ENCODE measurements at regions not wholly inside any gene's neighbourhood (a gene's known extent, or its start where the extent isn't known, plus 50 kb on each side); places are given as distances from the start of the nearest gene placed in this dataset.
A peak's percentile ranks its signal among the peaks of the same experiment; 100 is the strongest.
"Not testable (repeated sequence)": the region's sequence is repeated elsewhere in the genome, so short reads cannot be mapped to it uniquely, and the experiment has no call there.

GRCh38 chr20:53888510-53888909 is 181.9 kb downstream of the BCAS1 start:
- Histone ChIP-seq H3K9me3 (ENCODE audit: control insufficient read depth, low read length) (no peaks in the 10 kb centered on the region), H3K36me3 (ENCODE audit: control insufficient read depth, insufficient read depth, low read length) (no peaks in the 10 kb centered on the region), H3K4me2 (ENCODE audit: low read length) (no peak overlapping the region), H3K9ac (no peak overlapping the region), H3K27ac (no peak overlapping the region), H3K79me2 (no peaks in the 10 kb centered on the region), H3K4me1 (peaks cover 5% of the 10 kb centered on the region), H3K4me3 (ENCODE audit: low read depth, low read length) (no peak overlapping the region), H2AFZ (peak overlapping the region; percentile 26), H3K27me3 (ENCODE audit: control insufficient read depth, insufficient read depth, low read length) (no peaks in the 10 kb centered on the region)
- TF ChIP-seq CTCF (IDR thresholded peaks at IDR 0.05), result no peak

- H3K27ac ChIP-seq, result no peak overlapping the region
- H3K9me3 ChIP-seq (ENCODE audit: control insufficient read depth, low read length), result no peaks in the 10 kb centered on the region
- H3K4me2 ChIP-seq (ENCODE audit: low read length), result no peak overlapping the region
- no peak overlapping the region for H2AFZ ChIP-seq
- H3K27me3 ChIP-seq (ENCODE audit: control insufficient read depth, insufficient read depth, low read length), result no peaks in the 10 kb centered on the region
- no peaks in the 10 kb centered on the region for H3K36me3 ChIP-seq (ENCODE audit: control insufficient read depth, insufficient read depth, low read length)
- no peak overlapping the region for H3K9ac ChIP-seq
- TF ChIP-seq CTCF (IDR thresholded peaks at IDR 0.05), result no peak
- peaks cover 8% of the 10 kb centered on the region for H3K4me1 ChIP-seq
- H3K4me3 ChIP-seq (ENCODE audit: low read depth, low read length), result no peak overlapping the region
- no peaks in the 10 kb centered on the region for H3K79me2 ChIP-seq
Measured at GRCh38 chr20:53887973-53888372, 182.4 kb downstream of the BCAS1 start.

- H2AFZ ChIP-seq, result peak overlapping the region; percentile 57
- H3K4me1 ChIP-seq, result peaks cover 8% of the 10 kb centered on the region
- H3K79me2 ChIP-seq, result no peaks in the 10 kb centered on the region
- no peak overlapping the region for H3K4me2 ChIP-seq (ENCODE audit: low read length)
- no peak overlapping the region for H3K27ac ChIP-seq
- H3K4me3 ChIP-seq (ENCODE audit: low read depth, low read length), result no peak overlapping the region
- H3K9me3 ChIP-seq (ENCODE audit: control insufficient read depth, low read length), result no peaks in the 10 kb centered on the region
- TF ChIP-seq CTCF (IDR thresholded peaks at IDR 0.05), result no peak
- H3K36me3 ChIP-seq (ENCODE audit: control insufficient read depth, insufficient read depth, low read length), result no peaks in the 10 kb centered on the region
- no peaks in the 10 kb centered on the region for H3K27me3 ChIP-seq (ENCODE audit: control insufficient read depth, insufficient read depth, low read length)
- H3K9ac ChIP-seq, result no peak overlapping the region
Measured at GRCh38 chr20:53884859-53885541, 185.4 kb downstream of the BCAS1 start.

GRCh38 chr20:53883098-53883911 is 187.1 kb downstream of the BCAS1 start:
- H3K9ac ChIP-seq, result no peak overlapping the region
- H2AFZ ChIP-seq, result no peak overlapping the region
- H3K4me1 ChIP-seq, result peaks cover 8% of the 10 kb centered on the region
- no peaks in the 10 kb centered on the region for H3K79me2 ChIP-seq
- H3K9me3 ChIP-seq (ENCODE audit: control insufficient read depth, low read length), result no peaks in the 10 kb centered on the region
- no peak for TF ChIP-seq CTCF (IDR thresholded peaks at IDR 0.05)
- H3K4me2 ChIP-seq (ENCODE audit: low read length), result no peak overlapping the region
- no peaks in the 10 kb centered on the region for H3K27me3 ChIP-seq (ENCODE audit: control insufficient read depth, insufficient read depth, low read length)
- H3K36me3 ChIP-seq (ENCODE audit: control insufficient read depth, insufficient read depth, low read length), result no peaks in the 10 kb centered on the region
- H3K27ac ChIP-seq, result no peak overlapping the region
- no peak overlapping the region for H3K4me3 ChIP-seq (ENCODE audit: low read depth, low read length)

- H3K4me1 ChIP-seq; H3K9ac ChIP-seq; H3K36me3 ChIP-seq (ENCODE audit: control insufficient read depth, insufficient read depth, low read length); H3K79me2 ChIP-seq; H3K4me2 ChIP-seq (ENCODE audit: low read length); H2AFZ ChIP-seq; H3K4me3 ChIP-seq (ENCODE audit: low read depth, low read length); H3K9me3 ChIP-seq (ENCODE audit: control insufficient read depth, low read length); H3K27ac ChIP-seq; H3K27me3 ChIP-seq (ENCODE audit: control insufficient read depth, insufficient read depth, low read length): not testable (repeated sequence)
Measured at GRCh38 chr20:53882438-53882986, 187.9 kb downstream of the BCAS1 start.

All from parathyroid adenoma (tissue), 2 donors.